Neural cell (in vitro differentiated cells): ENCODE measurements at regions not wholly inside any gene's neighbourhood (a gene's known extent, or its start where the extent isn't known, plus 50 kb on each side); places are given as distances from the start of the nearest gene placed in this dataset.

Experiments used
- H2AFZ ChIP-seq: fragments of 200-600, 300-800 bp; sonication (generic), shearing (Covaris generic); 2 replicates; pipeline ENCODE4 v1.6.0; 2014; ENCODE audit warnings: low read depth, mild to moderate bottlenecking, antibody characterized with exemption, low read length, moderate library complexity
- H3F3A ChIP-seq: fragments of 200-600 bp; shearing (Covaris generic); 2 replicates; pipeline ENCODE4 v1.6.1; 2016; ENCODE audit warnings: mild to moderate bottlenecking, moderate library complexity, mixed read lengths, antibody characterized with exemption, low read length; ENCODE audit not compliant: insufficient read depth, poor library complexity, severe bottlenecking
- H3K27ac ChIP-seq: fragments of 200-600, 300-800 bp; sonication (generic), shearing (Covaris generic); 2 replicates; pipeline ENCODE4 v1.5.1; 2014; ENCODE audit warnings: mild to moderate bottlenecking, low read length, moderate library complexity
- H3K27me3 ChIP-seq: fragments of 300-800, 200-600 bp; sonication (generic), shearing (Covaris generic); 2 replicates; pipeline ENCODE4 v1.6.0; 2014; ENCODE audit warnings: mild to moderate bottlenecking, low read depth, low read length, moderate library complexity; ENCODE audit not compliant: insufficient read depth
- H3K36me3 ChIP-seq: fragments of 300-800, 200-600 bp; sonication (generic), shearing (Covaris generic); 2 replicates; pipeline ENCODE4 v1.5.1; 2014; ENCODE audit warnings: mild to moderate bottlenecking, antibody characterized with exemption, low read length, moderate library complexity; ENCODE audit not compliant: insufficient read depth
- H3K4me2 ChIP-seq: fragments of 300-800, 200-600 bp; sonication (generic), shearing (Covaris generic); 2 replicates; pipeline ENCODE4 v1.6.0; 2014; ENCODE audit warnings: mild to moderate bottlenecking, low read length
- H3K4me3 ChIP-seq: fragments of 300-800, 200-600 bp; sonication (generic), shearing (Covaris generic); 2 replicates; pipeline ENCODE4 v1.5.1; 2014; ENCODE audit warnings: mild to moderate bottlenecking, low read length, moderate library complexity
- H3K79me2 ChIP-seq: fragments of 200-600 bp; shearing (Covaris generic); replicated peaks from 2 replicates; pipeline ENCODE4 v1.6.0; 2014; ENCODE audit warnings: mild to moderate bottlenecking, low read length, moderate library complexity; ENCODE audit not compliant: insufficient read depth
- H3K9ac ChIP-seq: fragments of 300-800, 200-600 bp; sonication (generic), shearing (Covaris generic); 2 replicates; pipeline ENCODE4 v1.6.1; 2016; ENCODE audit warnings: mild to moderate bottlenecking, low read length, mixed read lengths
- H3K9me2 ChIP-seq: fragments of 200-600 bp; shearing (Covaris generic); 2 replicates; pipeline ENCODE4 v1.6.1; 2016; ENCODE audit warnings: mild to moderate bottlenecking, low read length, mixed read lengths; ENCODE audit not compliant: insufficient read depth
- H3K9me3 ChIP-seq: fragments of 200-600, 300-800 bp; sonication (generic), shearing (Covaris generic); 2 replicates; pipeline ENCODE4 v1.6.1; 2016; ENCODE audit warnings: mild to moderate bottlenecking, mixed run types, low read length, moderate library complexity, mixed read lengths
- H4K20me1 ChIP-seq: fragments of 200-600 bp; shearing (Covaris generic); 2 replicates; pipeline ENCODE4 v1.6.1; 2016; ENCODE audit warnings: mild to moderate bottlenecking, mixed run types; ENCODE audit not compliant: insufficient read depth
- CTCF ChIP-seq: fragments of 450-650 bp; IDR thresholded peaks from 2 replicates; pipeline ENCODE4 v1.5.1; 2014; ENCODE audit warnings: antibody characterized with exemption, mild to moderate bottlenecking, moderate library complexity; ENCODE audit not compliant: poor library complexity, severe bottlenecking
- EP300 ChIP-seq: fragments of 450-650 bp; conservative IDR thresholded peaks from 2 replicates; pipeline ENCODE4 v1.6.1; 2014; ENCODE audit warnings: antibody characterized with exemption, mild to moderate bottlenecking, moderate library complexity; ENCODE audit not compliant: poor library complexity, severe bottlenecking
- EZH2 ChIP-seq: fragments of 200-600, 300-800 bp; shearing (Covaris generic), sonication (generic); IDR thresholded peaks from 2 replicates; pipeline ENCODE4 v1.6.1; 2014; ENCODE audit warnings: antibody characterized with exemption, low read length, borderline replicate concordance, mild to moderate bottlenecking; ENCODE audit not compliant: insufficient read depth, poor library complexity, severe bottlenecking
- MXI1 ChIP-seq: fragments of 450-650 bp; conservative IDR thresholded peaks from 2 replicates; pipeline ENCODE4 v1.6.1; 2014; ENCODE audit warnings: antibody characterized with exemption, mild to moderate bottlenecking; ENCODE audit not compliant: poor library complexity, severe bottlenecking
- POLR2AphosphoS5 ChIP-seq: IDR thresholded peaks from 2 replicates; pipeline ENCODE4 v1.6.1; 2012
- RAD21 ChIP-seq: fragments of 450-650 bp; conservative IDR thresholded peaks from 2 replicates; pipeline ENCODE4 v1.6.1; 2014; ENCODE audit warnings: antibody characterized with exemption, mild to moderate bottlenecking, moderate library complexity
- REST ChIP-seq: IDR thresholded peaks from 2 replicates; pipeline ENCODE4 v1.6.1; 2012; ENCODE audit warnings: borderline replicate concordance
- SMC3 ChIP-seq: fragments of 450-650 bp; conservative IDR thresholded peaks from 2 replicates; pipeline ENCODE4 v1.6.1; 2014; ENCODE audit warnings: antibody characterized with exemption, mild to moderate bottlenecking, moderate library complexity; ENCODE audit not compliant: poor library complexity
- TAF1 ChIP-seq: IDR thresholded peaks from 2 replicates; pipeline ENCODE4 v1.6.1; 2012; ENCODE audit warnings: low read depth

- Histone ChIP-seq H3K36me3 (no peaks in the 10 kb centered on the region), H3F3A (no peaks in the 10 kb centered on the region), H4K20me1 (no peaks in the 10 kb centered on the region), H3K9me3 (no peaks in the 10 kb centered on the region), H2AFZ (no peak overlapping the region), H3K79me2 (no peaks in the 10 kb centered on the region), H3K9me2 (no peaks in the 10 kb centered on the region), H3K9ac (no peak overlapping the region), H3K4me2 (no peak overlapping the region), H3K4me3 (no peak overlapping the region), H3K27me3 (no peaks in the 10 kb centered on the region), H3K27ac (no peak overlapping the region)
- TF ChIP-seq TAF1 (no peak), POLR2AphosphoS5 (no peak), EZH2 (no peak), SMC3 (no peak), EP300 (no peak), MXI1 (no peak), CTCF (no peak), REST (no peak), RAD21 (no peak)
Measured at GRCh38 chr1:219771080-219771479, 157.3 kb downstream of the SLC30A10 start.

- Histone ChIP-seq H4K20me1 (no peaks in the 10 kb centered on the region), H3K4me2 (no peak overlapping the region), H2AFZ (no peak overlapping the region), H3F3A (no peaks in the 10 kb centered on the region), H3K36me3 (no peaks in the 10 kb centered on the region), H3K9ac (no peak overlapping the region), H3K79me2 (no peaks in the 10 kb centered on the region), H3K9me2 (no peaks in the 10 kb centered on the region), H3K27me3 (no peaks in the 10 kb centered on the region), H3K9me3 (no peaks in the 10 kb centered on the region), H3K27ac (no peak overlapping the region), H3K4me3 (no peak overlapping the region)
- TF ChIP-seq EZH2 (no peak), MXI1 (no peak), EP300 (no peak), RAD21 (no peak), TAF1 (no peak), SMC3 (no peak), REST (no peak), POLR2AphosphoS5 (no peak), CTCF (no peak)
Measured at GRCh38 chr1:219763321-219763720, 150.4 kb upstream of the ZC3H11B start.
